K562 (cell line): ENCODE measurements at regions not wholly inside any gene's neighbourhood (a gene's known extent, or its start where the extent isn't known, plus 50 kb on each side); places are given as distances from the start of the nearest gene placed in this dataset.
A peak's percentile ranks its signal among the peaks of the same experiment; 100 is the strongest.

Experiments used
- ARNT ChIP-seq, 2 experiments: fragments of 450-650 bp; IDR thresholded peaks; 2 replicates each; pipeline ENCODE4 v1.6.1; 2016; ENCODE audit warnings: mild to moderate bottlenecking in 1 of 2
- CREBBP ChIP-seq: IDR thresholded peaks from one replicate; pipeline ENCODE4 v1.6.1; 2012; ENCODE audit warnings: low read depth, mild to moderate bottlenecking, control low read depth, inconsistent platforms, low read length
- DACH1 ChIP-seq: fragments of 450-650 bp; IDR thresholded peaks from 2 replicates; pipeline ENCODE4 v1.6.1; 2018; ENCODE audit not compliant: partially characterized antibody
- HCFC1 ChIP-seq: IDR thresholded peaks from 2 replicates; pipeline ENCODE4 v1.6.1; 2012; ENCODE audit warnings: low read depth, low read length, improper control_type of control experiment
- MAFF ChIP-seq: IDR thresholded peaks from 2 replicates; pipeline ENCODE4 v1.6.1; 2012; ENCODE audit warnings: low read length, improper control_type of control experiment
- MAX ChIP-seq: sonication (generic); formaldehyde crosslinking; IDR thresholded peaks from 2 replicates; pipeline ENCODE4 v1.9.0; 2022; ENCODE audit warnings: mild to moderate bottlenecking, missing genetic modification reagents
- MEF2A ChIP-seq: IDR thresholded peaks from 2 replicates; pipeline ENCODE4 v1.6.1; 2011; ENCODE audit warnings: low read depth, mild to moderate bottlenecking, low read length, moderate library complexity; ENCODE audit not compliant: control insufficient read depth
- MEF2D ChIP-seq: conservative IDR thresholded peaks from 2 replicates; pipeline ENCODE4 v1.6.1; 2016; ENCODE audit warnings: low read depth, missing genetic modification characterization, missing compliant biosample characterization
- NR2C2 ChIP-seq, 2 experiments: fragments of 200-800 bp in 1 of 2; sonication (Bioruptor generic) in 1 of 2; sonication (generic) in 1 of 2; formaldehyde crosslinking in 1 of 2; IDR thresholded peaks; 2 replicates each; pipeline versions ENCODE4 v1.6.1 to v1.8.0; 2016 to 2022; ENCODE audit warnings: mild to moderate bottlenecking in 1 of 2, missing compliant biosample characterization in 1 of 2, missing genetic modification characterization in 1 of 2, missing genetic modification reagents in 1 of 2
- PTRF ChIP-seq: fragments of 450-650 bp; IDR thresholded peaks from 2 replicates; pipeline ENCODE4 v1.6.1; 2016; ENCODE audit warnings: mild to moderate bottlenecking, missing genetic modification characterization, missing compliant biosample characterization
- PURB ChIP-seq: sonication (generic); formaldehyde crosslinking; IDR thresholded peaks from 2 replicates; pipeline ENCODE4 v1.9.0; 2021; ENCODE audit warnings: low read depth, mild to moderate bottlenecking, missing genetic modification reagents
- RCOR1 ChIP-seq, 2 experiments: IDR thresholded peaks; 2 replicates each; pipeline ENCODE4 v1.6.1; 2012; ENCODE audit warnings: low read depth in 2 of 2, low read length in 2 of 2, borderline replicate concordance in 1 of 2, improper control_type of control experiment in 1 of 2
- SFPQ ChIP-seq: fragments of 200-400 bp; formaldehyde crosslinking; IDR thresholded peaks from 2 replicates; pipeline ENCODE4 v1.6.1; 2017; ENCODE audit warnings: mild to moderate bottlenecking, low read depth, low read length, moderate library complexity
- SMARCA4 ChIP-seq: fragments of 450-650 bp; IDR thresholded peaks from 2 replicates; pipeline ENCODE4 v1.6.1; 2016
- SNIP1 ChIP-seq: fragments of 450-650 bp; IDR thresholded peaks from 2 replicates; pipeline ENCODE4 v1.7.1; 2017; ENCODE audit warnings: low read depth, mild to moderate bottlenecking
- STAT5A ChIP-seq: IDR thresholded peaks from 2 replicates; pipeline ENCODE4 v1.6.1; 2012; ENCODE audit warnings: low read length, inconsistent platforms, borderline replicate concordance
- TAF9B ChIP-seq: fragments of 450-650 bp; IDR thresholded peaks from 2 replicates; pipeline ENCODE4 v1.6.1; 2018; ENCODE audit warnings: mild to moderate bottlenecking; ENCODE audit not compliant: partially characterized antibody
- ZC3H11A ChIP-seq: IDR thresholded peaks from 2 replicates; pipeline ENCODE4 v1.6.1; 2012; ENCODE audit warnings: low read depth, low read length, improper control_type of control experiment
- ZMIZ1 ChIP-seq, 2 experiments: fragments of 150-350 bp in 1 of 2; IDR thresholded peaks; 2 replicates each; pipeline ENCODE4 v1.6.1; 2012 to 2016; ENCODE audit warnings: low read depth in 2 of 2, low read length in 2 of 2, mild to moderate bottlenecking in 1 of 2, moderate library complexity in 1 of 2
- ZNF174 ChIP-seq: fragments of 250-450 bp; sonication (Bioruptor Pico); IDR thresholded peaks from 2 replicates; pipeline ENCODE4 v1.4.0; 2020; ENCODE audit warnings: mild to moderate bottlenecking
- ZNF263 ChIP-seq: sonication (generic); formaldehyde crosslinking; IDR thresholded peaks from 2 replicates; pipeline ENCODE4 v1.8.0; 2022; ENCODE audit warnings: mild to moderate bottlenecking, missing genetic modification reagents, borderline replicate concordance
- ZNF57 ChIP-seq: fragments of 450-650 bp; formaldehyde crosslinking; IDR thresholded peaks from 2 replicates; pipeline ENCODE4 v1.4.0; 2020; ENCODE audit warnings: mild to moderate bottlenecking, moderate library complexity
- ZNF655 ChIP-seq: fragments of 250-450 bp; sonication (Bioruptor Pico); IDR thresholded peaks from 2 replicates; pipeline ENCODE4 v1.5.0; 2021

- TF ChIP-seq SNIP1 (no peak), MAX (no peak), ZNF263 (CRISPR knock-in tag) (no peak), PTRF (tag) (no peak), TAF9B (no peak), NR2C2 (CRISPR knock-in tag; IDR thresholded peaks at IDR 0.05) (no peak), NR2C2 (tag; IDR thresholded peaks at IDR 0.05) (0 out of 2 replicates have a peak, but pooled peaks have one; percentile 11), SMARCA4 (no peak), HCFC1 (peak; percentile 96), DACH1 (no peak), ZMIZ1 (IDR thresholded peaks at IDR 0.05; ENCODE audit: low read depth in 2 of 2, low read length in 2 of 2) (no peak), ZNF57 (CRISPR knock-in tag) (no peak), ZNF655 (CRISPR knock-in tag) (no peak), MEF2A (no peak), ARNT (IDR thresholded peaks at IDR 0.05) (peak in 1 of 2 experiments; percentile 78; a peak in 2 of 4 replicates), SFPQ (no peak), RCOR1 (IDR thresholded peaks at IDR 0.05; ENCODE audit: borderline replicate concordance in 1 of 2, low read depth in 2 of 2, low read length in 2 of 2) (no peak), STAT5A (no peak), ZC3H11A (no peak), ZNF174 (no peak), MEF2D (tag) (no peak), PURB (CRISPR knock-in tag) (no peak), CREBBP (no peak), MAFF (no peak)
Observed at GRCh38 chr6:10146715-10147451, 268.0 kb downstream of the TFAP2A start (continued).
